GM12875 (cell line): ENCODE measurements at regions not wholly inside any gene's neighbourhood (a gene's known extent, or its start where the extent isn't known, plus 50 kb on each side); places are given as distances from the start of the nearest gene placed in this dataset.

ENCODE experiments used
- H3K4me3 ChIP-seq: one replicate; pipeline ENCODE4 v1.5.1; 2011; ENCODE audit warnings: low read depth, low read length, control low read depth
- TF ChIP-seq, protein P1 (sequence below): IDR thresholded peaks from 2 replicates; pipeline ENCODE4 v1.5.1; 2011; ENCODE audit warnings: low read depth, mild to moderate bottlenecking, control low read depth, inconsistent platforms, low read length, moderate library complexity, borderline replicate concordance; ENCODE audit not compliant: insufficient read depth

DNA sequence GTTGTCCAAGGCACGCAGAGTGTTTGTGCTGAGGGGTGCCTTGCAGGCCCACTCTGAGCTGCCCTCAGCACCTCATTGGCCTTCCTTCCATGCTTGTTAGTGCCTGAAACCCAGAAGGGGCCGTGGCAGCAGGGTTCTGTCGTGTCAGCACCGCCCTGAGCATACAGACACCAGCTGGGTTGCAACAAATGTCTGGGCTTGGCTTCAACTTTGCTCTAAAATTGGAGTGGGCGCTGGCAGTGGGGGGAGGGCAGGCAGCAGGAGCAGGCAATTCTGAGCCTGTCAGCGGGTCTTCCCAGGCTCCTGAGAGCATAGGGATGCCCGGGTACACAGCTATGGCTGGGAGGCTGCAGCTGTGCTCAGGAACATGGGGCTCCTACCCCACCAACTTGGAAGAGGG, 464.3 kb downstream of the EPHA3 start:
- no peak overlapping the region for H3K4me3 ChIP-seq
- TF ChIP-seq, protein P1, sequence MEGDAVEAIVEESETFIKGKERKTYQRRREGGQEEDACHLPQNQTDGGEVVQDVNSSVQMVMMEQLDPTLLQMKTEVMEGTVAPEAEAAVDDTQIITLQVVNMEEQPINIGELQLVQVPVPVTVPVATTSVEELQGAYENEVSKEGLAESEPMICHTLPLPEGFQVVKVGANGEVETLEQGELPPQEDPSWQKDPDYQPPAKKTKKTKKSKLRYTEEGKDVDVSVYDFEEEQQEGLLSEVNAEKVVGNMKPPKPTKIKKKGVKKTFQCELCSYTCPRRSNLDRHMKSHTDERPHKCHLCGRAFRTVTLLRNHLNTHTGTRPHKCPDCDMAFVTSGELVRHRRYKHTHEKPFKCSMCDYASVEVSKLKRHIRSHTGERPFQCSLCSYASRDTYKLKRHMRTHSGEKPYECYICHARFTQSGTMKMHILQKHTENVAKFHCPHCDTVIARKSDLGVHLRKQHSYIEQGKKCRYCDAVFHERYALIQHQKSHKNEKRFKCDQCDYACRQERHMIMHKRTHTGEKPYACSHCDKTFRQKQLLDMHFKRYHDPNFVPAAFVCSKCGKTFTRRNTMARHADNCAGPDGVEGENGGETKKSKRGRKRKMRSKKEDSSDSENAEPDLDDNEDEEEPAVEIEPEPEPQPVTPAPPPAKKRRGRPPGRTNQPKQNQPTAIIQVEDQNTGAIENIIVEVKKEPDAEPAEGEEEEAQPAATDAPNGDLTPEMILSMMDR = no peak

DNA sequence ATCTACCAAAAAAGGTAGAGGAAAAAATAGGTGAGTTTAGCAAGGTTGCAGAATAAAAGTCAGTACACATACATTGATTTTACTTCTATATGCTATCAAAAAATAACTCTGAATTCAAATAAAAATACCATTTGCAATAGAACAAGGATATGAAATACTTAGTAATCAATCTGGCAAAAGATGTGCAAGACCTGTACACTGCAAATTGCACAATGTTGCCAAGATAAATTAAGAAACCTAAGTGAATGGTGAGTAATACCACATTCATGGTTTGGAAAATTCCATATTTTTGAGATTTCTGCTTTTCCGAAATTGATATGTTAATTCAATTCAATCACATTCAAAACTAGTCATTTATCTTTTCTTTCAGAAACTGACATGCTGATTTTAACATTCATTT, 464.8 kb downstream of the EPHA3 start:
- no peak overlapping the region for H3K4me3 ChIP-seq
- TF ChIP-seq, protein P1 = no peak

DNA sequence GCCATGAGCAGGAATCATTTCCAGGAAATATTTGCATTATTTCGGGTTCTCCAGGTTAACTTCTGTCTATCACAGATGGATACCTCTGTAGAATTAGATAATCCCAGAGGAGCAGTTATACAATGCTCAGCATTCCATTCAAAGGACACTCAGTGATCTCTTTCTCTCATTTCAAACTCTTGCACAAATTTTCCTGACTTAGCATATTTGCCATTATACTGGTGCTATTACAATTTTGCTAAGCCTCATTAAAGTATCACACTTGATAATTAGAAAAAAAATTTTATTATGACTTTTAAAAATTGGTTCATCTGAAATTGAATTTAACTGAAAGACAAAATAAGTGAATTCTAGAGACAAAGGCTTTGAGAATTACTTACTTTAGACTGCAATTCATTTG, 469.0 kb downstream of the EPHA3 start:
- TF ChIP-seq, protein P1 = no peak
- no peak overlapping the region for H3K4me3 ChIP-seq

DNA sequence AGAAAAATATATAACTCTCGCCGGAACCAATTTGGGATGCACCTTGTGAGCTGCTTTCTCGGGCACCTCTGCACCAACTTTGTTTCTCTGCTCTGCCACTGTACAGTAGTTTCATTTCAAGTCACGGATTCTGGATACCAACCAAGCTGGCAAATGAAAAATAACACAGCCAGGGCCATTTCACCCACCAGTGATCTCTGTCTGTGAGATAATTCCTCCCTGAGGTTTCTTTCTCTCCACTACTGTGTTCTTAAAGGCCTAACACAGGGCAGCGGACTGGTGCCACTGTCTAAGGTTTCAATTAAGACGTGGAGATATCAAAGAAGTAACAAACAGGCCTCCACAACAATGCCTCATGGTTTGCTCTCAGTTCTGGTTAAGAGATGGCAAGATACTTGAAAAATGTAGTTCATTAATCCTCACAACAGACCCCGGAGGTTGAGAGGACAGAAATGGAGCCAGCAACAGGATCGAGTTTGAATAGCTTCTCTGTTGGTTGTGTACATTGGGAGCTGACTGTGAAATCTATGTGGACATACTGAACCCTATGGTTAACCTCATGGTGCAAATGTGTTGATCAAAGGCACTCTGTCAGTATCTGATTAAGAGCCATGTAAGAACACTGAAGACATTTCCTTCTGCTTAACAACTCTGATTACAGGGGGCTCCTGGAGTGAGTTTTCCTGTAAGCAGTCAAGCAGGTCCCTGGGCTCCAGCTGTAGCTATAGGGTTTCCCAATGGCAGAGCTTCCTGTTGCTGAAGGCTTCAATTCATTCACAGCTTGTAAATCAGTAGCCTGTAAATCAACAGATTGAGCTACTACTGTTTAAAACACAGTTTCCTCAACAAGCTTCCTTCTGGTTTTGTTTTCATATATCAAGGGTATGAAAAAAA, 470.5 kb downstream of the EPHA3 start:
- no peak overlapping the region for H3K4me3 ChIP-seq
- TF ChIP-seq, protein P1 = no peak

DNA sequence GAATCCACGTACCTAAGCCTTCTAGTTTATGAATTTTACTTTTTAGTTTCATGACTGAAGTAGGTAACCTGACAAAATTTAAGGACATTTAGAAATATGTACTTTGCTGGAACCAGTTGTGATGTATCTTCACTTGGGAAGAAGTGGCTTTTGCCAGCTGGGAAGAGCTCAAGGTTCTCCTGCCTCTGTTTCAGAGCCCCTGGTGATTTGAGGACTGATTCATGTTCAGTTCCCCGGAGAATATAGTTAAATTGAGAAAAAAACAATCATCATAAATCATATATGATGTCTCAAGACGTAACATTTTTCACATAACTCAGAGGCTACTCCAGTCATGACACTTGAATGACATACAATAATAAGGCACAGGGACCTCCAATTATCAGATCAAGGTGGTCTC, 473.4 kb downstream of the EPHA3 start:
- TF ChIP-seq, protein P1 = no peak
- H3K4me3 ChIP-seq = no peak overlapping the region

DNA sequence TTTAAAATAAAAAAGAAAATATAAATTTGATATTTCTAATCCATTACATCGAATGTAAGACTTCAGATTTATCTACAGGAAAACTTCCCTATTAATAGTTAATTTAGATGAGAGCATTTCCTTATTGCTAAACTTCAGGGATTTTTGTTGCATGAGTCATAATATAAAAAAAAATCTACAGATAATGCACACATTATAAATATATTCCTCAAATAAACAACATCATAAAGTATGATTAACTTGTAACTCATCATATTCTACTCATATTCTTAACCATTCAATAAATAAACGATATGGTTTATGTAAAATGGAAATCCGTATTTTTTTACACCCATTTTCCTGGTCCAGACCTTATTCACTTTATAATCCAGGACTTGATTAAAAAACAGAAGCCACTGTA, 477.0 kb downstream of the EPHA3 start:
- TF ChIP-seq, protein P1 = no peak
- H3K4me3 ChIP-seq = no peak overlapping the region

DNA sequence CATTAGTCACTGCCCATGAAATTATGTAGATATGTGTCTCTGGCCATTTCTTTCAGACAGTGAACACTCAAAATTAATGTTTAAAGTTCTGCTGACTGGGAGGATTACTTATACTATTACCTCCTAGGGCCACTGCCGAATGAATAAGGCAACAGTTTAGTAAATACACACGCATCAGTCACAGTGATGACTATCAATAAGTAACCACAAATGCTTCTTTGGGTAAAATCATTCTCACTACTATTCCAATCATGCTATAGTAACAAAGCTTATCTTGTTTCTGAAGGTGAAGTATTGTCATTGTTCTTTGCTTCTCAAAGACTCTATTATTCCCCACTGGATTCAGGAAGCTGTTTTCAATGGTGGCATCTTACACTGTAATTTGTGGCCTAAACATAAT, 478.8 kb downstream of the EPHA3 start:
- TF ChIP-seq, protein P1 = no peak
- no peak overlapping the region for H3K4me3 ChIP-seq
